Mammary epithelial cell (primary cell): ENCODE measurements at regions not wholly inside any gene's neighbourhood (a gene's known extent, or its start where the extent isn't known, plus 50 kb on each side); places are given as distances from the start of the nearest gene placed in this dataset.

Experiments used
- CTCF ChIP-seq, 2 donors: IDR thresholded peaks in 1 of 2; conservative IDR thresholded peaks in 1 of 2; 2 replicates each; pipeline ENCODE4 v1.5.1; 2011 to 2012; ENCODE audit warnings: inconsistent platforms in 2 of 2, low read length in 2 of 2, mild to moderate bottlenecking in 2 of 2, control low read depth in 1 of 2, low read depth in 1 of 2; ENCODE audit not compliant: insufficient read depth in 1 of 2; ENCODE audit errors: extremely low read depth in 1 of 2
- EZH2 ChIP-seq: IDR thresholded peaks from 2 replicates; pipeline ENCODE4 v1.6.1; 2012; ENCODE audit warnings: low read length, inconsistent platforms, borderline replicate concordance

GRCh38 chr2:42938671-42939370 lies 146.4 kb upstream of the HAAO start:
- TF ChIP-seq CTCF (conservative IDR thresholded peaks at IDR 0.05 in 1 of 2, IDR thresholded peaks at IDR 0.05 in 1 of 2; ENCODE audit: extremely low read depth in 1 of 2, insufficient read depth in 1 of 2, low read depth in 1 of 2, low read length in 2 of 2) (no peak), EZH2 (no peak)
